Activated naive CD8-positive, alpha-beta T cell treated with anti-CD3 and anti-CD28 coated beads, Interleukin-2, amount 10 ng/mL, durations not matched to agents 7 days and 5 days (primary cell): ENCODE measurements at regions not wholly inside any gene's neighbourhood (a gene's known extent, or its start where the extent isn't known, plus 50 kb on each side); places are given as distances from the start of the nearest gene placed in this dataset.

Source experiments
- ATAC-seq: fragments of 150-1000 bp; cut with Tn5 transposase; one replicate; pipeline ENCODE4 v1.10.0; 2021; ENCODE audit warnings: low read depth, moderate library complexity
- POLR2A ChIA-PET: fragments of 350-600 bp; sonication (Branson Sonifier 250); formaldehyde crosslinking; loops from one replicate; lab custom pipeline; 2021; ENCODE audit warnings: antibody characterized with exemption; lab: Charles Lee
- DNase-seq: peaks from one replicate; pipeline ENCODE4 v3.0.0; 2021
- H3K27ac Mint-ChIP-seq: one replicate; pipeline ENCODE4 v1.8.0; 2022; ENCODE audit warnings: mild to moderate bottlenecking, mixed read lengths
- H3K27me3 Mint-ChIP-seq: one replicate; pipeline ENCODE4 v1.8.0; 2022; ENCODE audit warnings: mild to moderate bottlenecking, moderate library complexity, mixed read lengths
- H3K36me3 Mint-ChIP-seq: one replicate; pipeline ENCODE4 v1.8.0; 2021; ENCODE audit warnings: mild to moderate bottlenecking, mixed read lengths
- H3K4me1 Mint-ChIP-seq: one replicate; pipeline ENCODE4 v1.8.0; 2021; ENCODE audit warnings: mixed read lengths
- H3K4me3 Mint-ChIP-seq: one replicate; pipeline ENCODE4 v1.8.0; 2022; ENCODE audit warnings: mild to moderate bottlenecking, moderate library complexity, mixed read lengths
- H3K9me3 Mint-ChIP-seq: one replicate; pipeline ENCODE4 v1.8.0; 2021; ENCODE audit warnings: mixed read lengths

GRCh38 chr4:152247271-152247975 is 288.5 kb downstream of the FBXW7 start:
- Mint-ChIP-seq H3K27ac (no peak overlapping the region), H3K4me3 (no peak overlapping the region), H3K4me1 (peaks cover 12% of the 10 kb centered on the region), H3K9me3 (no peaks in the 10 kb centered on the region), H3K36me3 (peaks cover 5% of the 10 kb centered on the region), H3K27me3 (no peaks in the 10 kb centered on the region)
- ATAC-seq (no peak), DNase-seq (no peak)
- POLR2A ChIA-PET, result interaction anchor here (1.0 kb wide), 1 partner anchor 10 kb away, joined by 3 read pairs; no protein-coding TSS in a partner anchor

- POLR2A ChIA-PET, result interaction anchor here (1.0 kb wide), 1 partner anchor 11 kb away, joined by 3 read pairs; no protein-coding TSS in a partner anchor
- H3K4me1 Mint-ChIP-seq, result peaks cover 12% of the 10 kb centered on the region
- no peaks in the 10 kb centered on the region for H3K9me3 Mint-ChIP-seq
- H3K27ac Mint-ChIP-seq, result peak overlapping the region; percentile 13
- H3K36me3 Mint-ChIP-seq, result peaks cover 5% of the 10 kb centered on the region
- no peak for DNase-seq
- no peaks in the 10 kb centered on the region for H3K27me3 Mint-ChIP-seq
- peak overlapping the region; percentile 36 for H3K4me3 Mint-ChIP-seq
- peak; percentile 66 for ATAC-seq
These were observed 289.2 kb downstream of the FBXW7 start for GRCh38 chr4:152246659-152247058.

GRCh38 chr4:152245680-152246079 is 290.2 kb downstream of the FBXW7 start:
- POLR2A ChIA-PET, result no interaction called here
- Mint-ChIP-seq H3K27me3 (no peaks in the 10 kb centered on the region), H3K27ac (no peak overlapping the region), H3K4me3 (no peak overlapping the region), H3K9me3 (no peaks in the 10 kb centered on the region), H3K36me3 (peaks cover 5% of the 10 kb centered on the region), H3K4me1 (peaks cover 12% of the 10 kb centered on the region)
- DNase-seq, result no peak
- ATAC-seq, result no peak

GRCh38 chr4:152244659-152245058 is 291.2 kb downstream of the FBXW7 start:
- Mint-ChIP-seq H3K4me1 (peaks cover 12% of the 10 kb centered on the region), H3K4me3 (no peak overlapping the region), H3K36me3 (peaks cover 5% of the 10 kb centered on the region), H3K9me3 (no peaks in the 10 kb centered on the region), H3K27ac (no peak overlapping the region), H3K27me3 (no peaks in the 10 kb centered on the region)
- ATAC-seq (no peak), DNase-seq (no peak)
- POLR2A ChIA-PET, result no interaction called here

GRCh38 chr4:152243896-152244595 is 291.8 kb downstream of the FBXW7 start:
- peaks cover 5% of the 10 kb centered on the region for H3K36me3 Mint-ChIP-seq
- peaks cover 12% of the 10 kb centered on the region for H3K4me1 Mint-ChIP-seq
- no peaks in the 10 kb centered on the region for H3K27me3 Mint-ChIP-seq
- POLR2A ChIA-PET, result no interaction called here
- H3K9me3 Mint-ChIP-seq, result peaks cover under 1% of the 10 kb centered on the region
- no peak for DNase-seq
- H3K4me3 Mint-ChIP-seq, result no peak overlapping the region
- no peak overlapping the region for H3K27ac Mint-ChIP-seq
- no peak for ATAC-seq

- DNase-seq (no peak), ATAC-seq (no peak)
- peaks cover 5% of the 10 kb centered on the region for H3K36me3 Mint-ChIP-seq
- no peak overlapping the region for H3K27ac Mint-ChIP-seq
- no peak overlapping the region for H3K4me3 Mint-ChIP-seq
- H3K4me1 Mint-ChIP-seq, result peaks cover 12% of the 10 kb centered on the region
- POLR2A ChIA-PET, result no interaction called here
- H3K27me3 Mint-ChIP-seq, result no peaks in the 10 kb centered on the region
- peaks cover 2% of the 10 kb centered on the region for H3K9me3 Mint-ChIP-seq
These were observed 292.7 kb downstream of the FBXW7 start for GRCh38 chr4:152243206-152243605.

- H3K27ac Mint-ChIP-seq, result no peak overlapping the region
- POLR2A ChIA-PET, result no interaction called here
These were observed 295.7 kb downstream of the FBXW7 start for GRCh38 chr4:152240232-152240631.

GRCh38 chr4:152239216-152239615 is 296.7 kb downstream of the FBXW7 start:
- H3K9me3 Mint-ChIP-seq, result peaks cover 4% of the 10 kb centered on the region
- H3K27ac Mint-ChIP-seq, result no peak overlapping the region
- peaks cover 3% of the 10 kb centered on the region for H3K4me1 Mint-ChIP-seq
- peaks cover 6% of the 10 kb centered on the region for H3K36me3 Mint-ChIP-seq
- H3K27me3 Mint-ChIP-seq, result no peaks in the 10 kb centered on the region
- H3K4me3 Mint-ChIP-seq, result no peak overlapping the region
- DNase-seq (no peak), ATAC-seq (no peak)
- POLR2A ChIA-PET, result interaction anchor here (0.6 kb wide), 1 partner anchor 185 kb away, joined by 3 read pairs; no protein-coding TSS in a partner anchor

More at GRCh38 chr4:152240232-152240631, 295.7 kb downstream of the FBXW7 start:
- Mint-ChIP-seq H3K27me3 (no peaks in the 10 kb centered on the region), H3K9me3 (peaks cover 2% of the 10 kb centered on the region), H3K4me3 (no peak overlapping the region), H3K4me1 (peaks cover 6% of the 10 kb centered on the region), H3K36me3 (peaks cover 7% of the 10 kb centered on the region)
- DNase-seq (no peak), ATAC-seq (no peak)

GRCh38 chr4:152236519-152237056 is 299.3 kb downstream of the FBXW7 start:
- no peak overlapping the region for H3K4me3 Mint-ChIP-seq
- peaks cover 7% of the 10 kb centered on the region for H3K9me3 Mint-ChIP-seq
- no peaks in the 10 kb centered on the region for H3K27me3 Mint-ChIP-seq
- POLR2A ChIA-PET, result no interaction called here
- H3K27ac Mint-ChIP-seq, result no peak overlapping the region
- no peaks in the 10 kb centered on the region for H3K4me1 Mint-ChIP-seq
- ATAC-seq (no peak), DNase-seq (no peak)
- peaks cover 3% of the 10 kb centered on the region for H3K36me3 Mint-ChIP-seq

- Mint-ChIP-seq H3K4me3 (no peak overlapping the region), H3K4me1 (no peaks in the 10 kb centered on the region), H3K27me3 (no peaks in the 10 kb centered on the region), H3K27ac (no peak overlapping the region), H3K36me3 (peaks cover 3% of the 10 kb centered on the region), H3K9me3 (peaks cover 7% of the 10 kb centered on the region)
- POLR2A ChIA-PET, result no interaction called here
- ATAC-seq (no peak), DNase-seq (no peak)
These were observed 300.2 kb downstream of the FBXW7 start for GRCh38 chr4:152235718-152236117.

GRCh38 chr4:152234571-152234970 is 301.3 kb downstream of the FBXW7 start:
- POLR2A ChIA-PET, result no interaction called here

GRCh38 chr4:152232271-152232670 is 303.6 kb downstream of the FBXW7 start:
- no peak for ATAC-seq
- Mint-ChIP-seq H3K4me3 (no peak overlapping the region), H3K9me3 (peaks cover 5% of the 10 kb centered on the region), H3K4me1 (no peaks in the 10 kb centered on the region), H3K27me3 (no peaks in the 10 kb centered on the region), H3K36me3 (peaks cover 3% of the 10 kb centered on the region), H3K27ac (no peak overlapping the region)
- DNase-seq, result no peak
- POLR2A ChIA-PET, result no interaction called here

More at GRCh38 chr4:152234571-152234970, 301.3 kb downstream of the FBXW7 start:
- H3K4me1 Mint-ChIP-seq, result no peaks in the 10 kb centered on the region
- H3K36me3 Mint-ChIP-seq, result peaks cover 3% of the 10 kb centered on the region
- peaks cover 7% of the 10 kb centered on the region for H3K9me3 Mint-ChIP-seq
- ATAC-seq (no peak), DNase-seq (no peak)
- no peaks in the 10 kb centered on the region for H3K27me3 Mint-ChIP-seq
- H3K27ac Mint-ChIP-seq, result no peak overlapping the region
- no peak overlapping the region for H3K4me3 Mint-ChIP-seq

GRCh38 chr4:152229782-152230289 is 306.1 kb downstream of the FBXW7 start:
- H3K4me1 Mint-ChIP-seq, result no peaks in the 10 kb centered on the region
- ATAC-seq, result no peak
- no peak overlapping the region for H3K27ac Mint-ChIP-seq
- POLR2A ChIA-PET, result no interaction called here
- peaks cover 2% of the 10 kb centered on the region for H3K36me3 Mint-ChIP-seq
- H3K4me3 Mint-ChIP-seq, result no peak overlapping the region
- no peak for DNase-seq
- H3K27me3 Mint-ChIP-seq, result no peaks in the 10 kb centered on the region
- H3K9me3 Mint-ChIP-seq, result peaks cover 5% of the 10 kb centered on the region
